Neural progenitor cell (in vitro differentiated cells): ENCODE measurements at regions not wholly inside any gene's neighbourhood (a gene's known extent, or its start where the extent isn't known, plus 50 kb on each side); places are given as distances from the start of the nearest gene placed in this dataset.

ENCODE experiments used
- EZH2 ChIP-seq: fragments of 200-600 bp; sonication (generic); IDR thresholded peaks from 2 replicates; pipeline ENCODE4 v1.6.1; 2017; ENCODE audit warnings: antibody characterized with exemption, mild to moderate bottlenecking, moderate library complexity
- TF ChIP-seq, protein P1 (sequence below): fragments of 200-600 bp; sonication (generic); IDR thresholded peaks from 2 replicates; pipeline ENCODE4 v1.5.1; 2017; ENCODE audit warnings: antibody characterized with exemption, mild to moderate bottlenecking

GRCh38 chr10:31209478-31209877 lies 109.5 kb upstream of the ZEB1 start:
- TF ChIP-seq, protein P1, sequence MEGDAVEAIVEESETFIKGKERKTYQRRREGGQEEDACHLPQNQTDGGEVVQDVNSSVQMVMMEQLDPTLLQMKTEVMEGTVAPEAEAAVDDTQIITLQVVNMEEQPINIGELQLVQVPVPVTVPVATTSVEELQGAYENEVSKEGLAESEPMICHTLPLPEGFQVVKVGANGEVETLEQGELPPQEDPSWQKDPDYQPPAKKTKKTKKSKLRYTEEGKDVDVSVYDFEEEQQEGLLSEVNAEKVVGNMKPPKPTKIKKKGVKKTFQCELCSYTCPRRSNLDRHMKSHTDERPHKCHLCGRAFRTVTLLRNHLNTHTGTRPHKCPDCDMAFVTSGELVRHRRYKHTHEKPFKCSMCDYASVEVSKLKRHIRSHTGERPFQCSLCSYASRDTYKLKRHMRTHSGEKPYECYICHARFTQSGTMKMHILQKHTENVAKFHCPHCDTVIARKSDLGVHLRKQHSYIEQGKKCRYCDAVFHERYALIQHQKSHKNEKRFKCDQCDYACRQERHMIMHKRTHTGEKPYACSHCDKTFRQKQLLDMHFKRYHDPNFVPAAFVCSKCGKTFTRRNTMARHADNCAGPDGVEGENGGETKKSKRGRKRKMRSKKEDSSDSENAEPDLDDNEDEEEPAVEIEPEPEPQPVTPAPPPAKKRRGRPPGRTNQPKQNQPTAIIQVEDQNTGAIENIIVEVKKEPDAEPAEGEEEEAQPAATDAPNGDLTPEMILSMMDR = no peak
- TF ChIP-seq EZH2 = no peak
